Muscle layer of duodenum (tissue), 2 donors: ENCODE measurements at regions not wholly inside any gene's neighbourhood (a gene's known extent, or its start where the extent isn't known, plus 50 kb on each side); places are given as distances from the start of the nearest gene placed in this dataset.

Source experiments
- H3K27ac ChIP-seq: one replicate; pipeline ENCODE4 v1.7.0; 2013; ENCODE audit warnings: mild to moderate bottlenecking, low read length
- H3K27me3 ChIP-seq: one replicate; pipeline ENCODE4 v1.7.0; 2013; ENCODE audit warnings: low read depth, mild to moderate bottlenecking, control low read depth, low read length
- H3K36me3 ChIP-seq, 2 donors: one replicate each; pipeline ENCODE4 v1.7.0; 2013; ENCODE audit warnings: low read length in 2 of 2, control low read depth in 1 of 2, mild to moderate bottlenecking in 1 of 2; ENCODE audit not compliant: insufficient read depth in 2 of 2, control insufficient read depth in 1 of 2
- H3K4me1 ChIP-seq, 2 donors: one replicate each; pipeline ENCODE4 v1.7.0; 2013; ENCODE audit warnings: low read length in 2 of 2, mild to moderate bottlenecking in 2 of 2, control low read depth in 1 of 2, moderate library complexity in 1 of 2; ENCODE audit not compliant: insufficient read depth in 2 of 2, control insufficient read depth in 1 of 2
- H3K4me3 ChIP-seq, 2 donors: one replicate each; pipeline ENCODE4 v1.7.0; 2013; ENCODE audit warnings: low read length in 2 of 2, low read depth in 1 of 2, mild to moderate bottlenecking in 1 of 2
- H3K9me3 ChIP-seq, 2 donors: one replicate each; pipeline ENCODE4 v1.7.0; 2013; ENCODE audit warnings: low read length in 2 of 2, control low read depth in 1 of 2, mild to moderate bottlenecking in 1 of 2; ENCODE audit not compliant: control insufficient read depth in 1 of 2
- donor health status: healthy.

DNA sequence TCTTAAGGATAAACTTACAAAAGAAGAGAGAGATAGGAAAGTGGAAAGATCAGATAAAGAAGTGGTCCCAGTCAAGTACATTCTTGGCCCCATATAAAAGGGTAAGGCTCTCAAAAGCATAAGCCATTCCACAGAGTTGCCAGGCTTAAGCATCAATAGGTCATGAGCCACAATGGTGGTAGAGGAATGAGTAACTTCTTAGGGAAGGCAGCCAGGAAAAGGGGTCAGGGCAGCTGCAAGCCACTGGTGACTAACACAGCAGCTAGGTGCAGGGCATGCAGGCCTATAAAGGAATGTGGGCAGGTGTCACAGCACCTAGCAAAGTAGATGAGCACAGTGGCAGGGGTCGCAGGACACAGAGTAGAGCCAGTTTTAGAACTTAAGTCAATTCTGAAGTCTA, 302.6 kb upstream of the FAT3 start:
- Histone ChIP-seq H3K4me1 (no peaks in the 10 kb centered on the region), H3K27ac (no peak overlapping the region), H3K27me3 (no peaks in the 10 kb centered on the region), H3K36me3 (no peaks in the 10 kb centered on the region), H3K9me3 (no peaks in the 10 kb centered on the region), H3K4me3 (no peak overlapping the region)

DNA sequence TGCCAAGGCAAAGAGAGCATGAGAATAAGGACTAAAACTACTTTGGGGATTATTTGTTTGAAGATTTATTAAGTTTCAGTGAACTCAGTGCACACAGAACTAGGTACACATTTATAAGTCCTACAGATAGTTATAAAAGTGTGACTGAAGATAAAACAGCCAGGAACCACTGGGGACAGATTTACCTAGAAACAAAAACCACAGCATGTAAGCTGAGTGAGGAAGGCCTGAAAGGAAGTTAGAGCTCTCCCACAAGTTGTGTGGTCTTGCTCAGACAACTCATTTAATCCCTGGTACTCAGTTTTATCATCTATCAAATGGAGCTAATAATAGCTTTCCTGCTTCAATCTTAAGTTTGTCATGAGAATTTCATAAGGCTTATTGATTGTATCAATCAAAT, 311.2 kb upstream of the FAT3 start:
- H3K27ac ChIP-seq, result no peak overlapping the region
- no peaks in the 10 kb centered on the region for H3K36me3 ChIP-seq
- H3K9me3 ChIP-seq, result no peaks in the 10 kb centered on the region
- H3K4me3 ChIP-seq, result no peak overlapping the region
- H3K27me3 ChIP-seq, result no peaks in the 10 kb centered on the region
- no peaks in the 10 kb centered on the region for H3K4me1 ChIP-seq

DNA sequence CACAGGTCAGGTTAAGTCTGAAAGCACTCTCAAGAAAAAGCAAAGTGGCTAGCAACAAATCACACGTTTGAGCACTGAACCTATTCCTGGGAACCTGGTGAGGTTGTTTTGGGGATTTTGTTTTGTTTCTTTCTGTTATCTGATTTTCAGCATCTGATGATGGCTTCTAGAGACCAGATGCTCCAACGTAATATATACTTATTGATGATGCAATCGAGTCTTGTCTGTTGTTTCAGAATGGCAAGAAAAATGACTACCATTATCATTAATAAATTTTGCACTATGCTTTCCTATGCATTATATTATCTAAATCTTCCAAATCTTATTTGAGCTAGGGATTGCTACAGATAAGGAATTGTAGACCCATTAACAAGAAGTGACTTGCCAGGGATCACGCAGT, 312.3 kb upstream of the FAT3 start:
- Histone ChIP-seq H3K9me3 (no peaks in the 10 kb centered on the region), H3K4me1 (no peaks in the 10 kb centered on the region)

DNA sequence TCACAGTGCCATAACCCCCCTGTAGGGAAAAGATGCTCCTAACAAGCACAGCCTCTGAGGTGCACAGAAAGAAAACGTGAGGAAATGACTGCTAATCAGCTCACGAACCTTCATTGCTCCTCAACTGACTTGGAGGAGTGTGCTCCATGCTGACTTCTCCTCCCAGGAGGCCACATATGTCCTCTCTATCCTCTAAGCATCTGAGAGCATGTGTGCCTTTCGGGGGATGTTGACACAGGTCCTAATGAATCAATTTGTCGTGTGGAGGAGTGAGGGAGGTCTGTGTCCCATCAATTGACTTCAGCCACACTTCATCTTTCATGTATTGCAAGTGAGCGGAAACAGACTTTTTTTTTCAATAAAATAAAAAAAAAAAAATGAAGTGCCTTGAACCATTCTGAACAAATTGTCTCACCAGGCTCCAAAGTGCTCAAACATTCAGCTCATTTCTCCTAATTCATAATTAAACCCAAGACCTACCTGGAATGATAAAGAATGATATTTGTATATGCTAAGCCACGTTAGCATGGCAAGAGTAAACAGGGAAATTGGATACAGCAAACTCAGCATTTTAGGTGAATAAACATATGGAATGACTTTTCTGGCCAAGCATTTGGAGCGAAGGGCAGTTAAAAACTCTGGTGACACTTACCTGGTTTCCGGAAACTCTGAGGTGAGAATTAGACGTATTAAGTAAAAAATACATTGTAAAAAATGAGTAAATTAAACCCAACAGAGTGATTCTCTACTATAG, 317.6 kb upstream of the FAT3 start:
- Histone ChIP-seq H3K27me3 (no peaks in the 10 kb centered on the region), H3K27ac (no peak overlapping the region), H3K36me3 (no peaks in the 10 kb centered on the region), H3K9me3 (no peaks in the 10 kb centered on the region), H3K4me3 (no peak overlapping the region), H3K4me1 (no peaks in the 10 kb centered on the region)

More for the DNA sequence above, 312.3 kb upstream of the FAT3 start:
- Histone ChIP-seq H3K36me3 (no peaks in the 10 kb centered on the region), H3K27me3 (no peaks in the 10 kb centered on the region), H3K27ac (no peak overlapping the region), H3K4me3 (no peak overlapping the region)

DNA sequence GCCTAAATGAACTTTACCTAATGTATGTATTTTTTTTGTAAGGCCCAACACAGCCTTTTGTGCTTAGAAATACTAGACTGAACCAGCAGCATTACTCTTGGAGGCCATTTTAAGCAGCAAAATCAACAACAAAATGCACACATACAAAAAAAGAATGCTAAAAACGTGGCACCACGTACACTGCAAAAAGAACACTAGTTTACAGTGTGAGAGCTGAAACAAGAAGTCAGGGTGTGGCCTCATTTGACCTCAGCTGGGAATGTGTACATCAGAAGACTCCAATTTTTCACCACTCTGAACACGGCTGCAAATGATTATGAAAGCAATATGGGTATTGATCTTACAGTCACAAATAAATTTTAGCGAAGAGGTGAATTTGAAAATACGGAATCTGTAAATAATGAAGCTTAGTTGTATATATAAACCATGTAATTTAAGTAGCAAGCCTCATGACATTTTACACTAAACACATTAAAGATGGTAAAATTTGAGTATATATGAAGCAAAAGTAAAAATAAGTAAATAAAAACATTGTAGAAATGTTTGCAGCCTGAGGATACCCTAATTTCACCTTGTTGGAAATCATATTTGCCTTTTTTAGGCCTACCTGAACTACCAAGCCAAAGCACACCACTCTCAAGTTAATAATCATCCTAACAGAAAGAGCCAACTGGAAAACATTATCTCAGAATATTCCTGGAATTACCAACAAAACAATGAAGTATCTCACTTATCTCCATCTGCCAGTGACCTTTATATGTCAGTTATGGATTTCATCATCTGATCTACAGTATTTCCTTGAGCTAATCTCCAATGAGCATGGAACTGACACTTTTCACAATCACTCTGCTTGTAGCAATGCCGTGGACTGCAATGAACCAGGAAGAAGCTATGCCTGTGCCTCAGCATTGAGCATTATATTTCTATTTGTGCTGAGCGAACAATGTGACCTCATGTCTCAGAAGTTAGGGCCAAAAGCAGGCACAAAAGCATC, 319.5 kb upstream of the FAT3 start:
- Histone ChIP-seq H3K27ac (no peak overlapping the region), H3K4me3 (no peak overlapping the region), H3K9me3 (no peaks in the 10 kb centered on the region), H3K36me3 (no peaks in the 10 kb centered on the region), H3K27me3 (no peaks in the 10 kb centered on the region), H3K4me1 (no peaks in the 10 kb centered on the region)

DNA sequence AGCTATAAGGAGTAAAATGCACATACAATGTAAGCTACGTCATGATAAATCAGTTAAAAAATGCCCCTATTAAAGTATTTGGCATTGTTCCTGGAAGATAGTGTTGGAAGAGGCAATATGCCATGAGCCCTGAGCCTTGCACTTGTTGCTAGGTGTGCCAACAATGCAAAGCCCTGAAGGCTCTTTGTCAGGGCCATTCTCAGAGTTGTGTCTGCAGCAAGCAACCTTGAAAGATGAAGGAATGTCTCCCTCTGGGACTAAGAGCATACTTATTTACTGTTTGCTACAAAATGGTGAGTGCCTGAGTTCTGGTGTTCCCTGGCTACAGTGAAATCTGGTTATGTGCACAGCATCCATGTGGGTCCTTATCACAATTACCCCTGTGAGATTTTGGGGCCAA, 322.3 kb upstream of the FAT3 start:
- Histone ChIP-seq H3K27me3 (no peaks in the 10 kb centered on the region), H3K4me1 (no peaks in the 10 kb centered on the region), H3K9me3 (no peaks in the 10 kb centered on the region), H3K36me3 (no peaks in the 10 kb centered on the region), H3K27ac (no peak overlapping the region), H3K4me3 (no peak overlapping the region)

DNA sequence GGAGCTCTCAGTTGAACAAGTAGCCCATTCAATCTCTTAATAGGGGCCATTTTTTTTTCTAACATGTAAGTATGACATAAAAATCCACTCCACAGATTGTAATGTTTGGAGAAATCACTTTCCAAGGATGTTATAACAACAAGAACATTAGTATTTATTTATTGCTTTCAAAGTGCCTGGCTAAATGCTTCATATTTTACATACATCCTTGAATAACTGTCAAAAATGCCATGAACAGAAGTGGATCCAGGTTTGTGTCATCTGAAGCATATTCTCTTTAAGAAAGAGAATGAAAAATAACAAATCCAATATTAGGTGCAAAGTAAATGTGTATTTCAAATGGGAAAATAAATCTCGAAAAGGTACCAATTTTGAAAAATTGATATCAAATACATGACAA, 344.0 kb upstream of the FAT3 start:
- H3K4me1 ChIP-seq, result no peaks in the 10 kb centered on the region

DNA sequence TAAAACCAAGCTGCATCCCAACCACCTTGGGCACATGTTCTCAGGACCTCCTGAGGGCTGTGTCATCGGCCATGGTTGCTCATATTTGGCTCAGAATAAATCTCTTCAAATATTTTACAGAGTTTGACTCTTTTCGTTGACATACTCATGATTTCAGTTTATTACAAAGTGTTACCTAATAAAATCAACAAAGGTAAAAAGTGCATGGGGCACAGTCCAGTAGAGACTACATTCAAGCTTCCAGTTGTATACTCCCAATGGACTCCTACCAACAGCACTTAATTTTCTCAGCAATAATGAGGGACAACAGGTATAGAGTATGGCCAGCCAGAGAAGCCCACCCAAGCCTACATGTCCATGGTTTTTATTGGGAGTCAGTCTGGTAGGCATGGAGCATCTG, 347.9 kb upstream of the FAT3 start:
- no peak overlapping the region for H3K4me3 ChIP-seq
- no peaks in the 10 kb centered on the region for H3K27me3 ChIP-seq
- H3K36me3 ChIP-seq, result no peaks in the 10 kb centered on the region
- no peak overlapping the region for H3K27ac ChIP-seq
- no peaks in the 10 kb centered on the region for H3K9me3 ChIP-seq
- no peaks in the 10 kb centered on the region for H3K4me1 ChIP-seq

More for the DNA sequence above, 344.0 kb upstream of the FAT3 start:
- Histone ChIP-seq H3K27me3 (no peaks in the 10 kb centered on the region), H3K36me3 (no peaks in the 10 kb centered on the region), H3K9me3 (no peaks in the 10 kb centered on the region), H3K27ac (no peak overlapping the region), H3K4me3 (no peak overlapping the region)

DNA sequence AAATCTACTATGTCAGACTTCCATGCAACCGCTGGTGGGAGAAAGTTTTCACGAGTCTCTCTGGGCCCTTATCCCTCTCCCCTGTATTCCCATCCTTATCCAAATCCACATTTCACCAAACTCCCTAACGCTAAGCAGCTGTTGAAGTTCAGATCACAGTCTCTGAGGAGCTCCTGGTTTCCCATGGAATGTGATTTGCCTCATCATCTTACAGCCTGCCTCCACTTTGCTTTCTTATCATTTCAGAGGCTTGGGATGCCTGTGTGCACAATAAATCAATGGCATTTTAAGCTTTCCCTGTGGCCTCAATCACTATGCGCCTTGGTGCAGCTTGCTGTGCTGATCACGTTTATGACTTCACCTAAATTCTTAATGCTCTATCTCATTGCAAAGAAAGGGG, 352.4 kb upstream of the FAT3 start:
- Histone ChIP-seq H3K36me3 (no peaks in the 10 kb centered on the region), H3K9me3 (no peaks in the 10 kb centered on the region), H3K4me3 (no peak overlapping the region), H3K27ac (no peak overlapping the region), H3K27me3 (no peaks in the 10 kb centered on the region), H3K4me1 (peaks cover 0 to 8% of the 10 kb centered on the region in 2 donors)

DNA sequence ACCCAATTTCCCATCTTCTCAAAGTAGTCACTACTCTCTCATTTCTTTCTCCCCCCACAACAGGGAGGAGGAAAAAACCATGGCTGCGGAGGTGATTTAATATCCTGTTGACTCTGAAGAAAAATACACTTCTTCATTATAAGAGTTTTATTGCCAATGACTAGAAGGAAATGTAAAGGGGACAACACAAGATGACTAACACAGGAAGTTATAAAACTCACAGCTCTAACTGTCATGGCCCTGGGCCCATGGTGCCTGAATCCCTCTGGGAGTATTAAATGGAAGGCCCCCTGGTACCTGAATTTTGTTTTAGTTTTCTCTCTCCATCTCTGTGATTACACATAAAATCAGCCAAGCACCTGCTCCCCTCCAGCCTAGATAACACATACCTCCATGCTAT, 352.8 kb upstream of the FAT3 start:
- Histone ChIP-seq H3K4me1 (peaks cover 0 to 8% of the 10 kb centered on the region in 2 donors), H3K27me3 (no peaks in the 10 kb centered on the region), H3K4me3 (no peak overlapping the region), H3K9me3 (no peaks in the 10 kb centered on the region), H3K27ac (no peak overlapping the region), H3K36me3 (no peaks in the 10 kb centered on the region)

DNA sequence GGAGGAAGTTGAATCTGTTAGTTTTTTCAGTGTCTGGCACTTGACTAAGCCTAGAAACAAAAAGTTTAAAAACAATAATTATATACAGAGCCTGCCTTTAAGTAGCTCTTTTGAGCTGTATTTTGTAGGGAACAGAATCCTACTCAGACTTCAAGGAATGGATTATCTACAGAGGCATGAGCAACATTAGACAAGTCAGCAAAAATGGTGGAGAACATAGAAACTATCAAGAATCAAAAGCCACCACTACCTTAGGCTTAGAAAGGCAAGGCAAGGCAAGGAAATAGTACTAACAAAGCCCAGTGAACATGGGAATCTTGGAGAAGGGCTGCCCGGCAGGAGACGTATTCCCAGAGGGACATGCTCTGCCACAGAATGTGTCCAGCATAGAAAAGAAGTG, 353.6 kb upstream of the FAT3 start:
- Histone ChIP-seq H3K9me3 (no peaks in the 10 kb centered on the region), H3K27ac (no peak overlapping the region), H3K4me3 (no peak overlapping the region), H3K36me3 (no peaks in the 10 kb centered on the region), H3K27me3 (no peaks in the 10 kb centered on the region), H3K4me1 (peaks cover 0 to 8% of the 10 kb centered on the region in 2 donors)
